Natural killer cell treated with Interleukin-12 subunit alpha and Interleukin-12 subunit beta and Interleukin-15 and Interleukin-18, amount 100 ng/mL, for 72 hours (primary cell): ENCODE measurements at regions not wholly inside any gene's neighbourhood (a gene's known extent, or its start where the extent isn't known, plus 50 kb on each side); places are given as distances from the start of the nearest gene placed in this dataset.
"Not testable (repeated sequence)": the region's sequence is repeated elsewhere in the genome, so short reads cannot be mapped to it uniquely, and the experiment has no call there.

Experiments
- ATAC-seq, 2 donors: fragments of 150-1000 bp; cut with Tn5 transposase in 1 of 2; sonication (Bioruptor Pico), chemical (Tn5 transposase) in 1 of 2; 2 replicates each; pipeline ENCODE4 v1.10.0; 2021
- DNase-seq: peaks from one replicate; pipeline ENCODE4 v3.0.0; 2022; ENCODE audit warnings: low spot score
- H3K27ac Mint-ChIP-seq, 2 donors: 1 replicate in 1 of 2; 2 replicates in 1 of 2; pipeline ENCODE4 v1.8.0; 2022; ENCODE audit warnings: mixed read lengths in 2 of 2, mild to moderate bottlenecking in 1 of 2, moderate library complexity in 1 of 2
- H3K27me3 Mint-ChIP-seq, 2 donors: 1 replicate in 1 of 2; 2 replicates in 1 of 2; pipeline ENCODE4 v1.8.0; 2022; ENCODE audit warnings: mixed read lengths in 2 of 2
- H3K36me3 Mint-ChIP-seq: one replicate; pipeline ENCODE4 v1.8.0; 2022; ENCODE audit warnings: mixed read lengths
- H3K4me1 Mint-ChIP-seq, 2 donors: 1 replicate in 1 of 2; 2 replicates in 1 of 2; pipeline ENCODE4 v1.8.0; 2022; ENCODE audit warnings: low read depth in 2 of 2, mixed read lengths in 2 of 2, mild to moderate bottlenecking in 1 of 2
- H3K4me3 Mint-ChIP-seq: one replicate; pipeline ENCODE4 v1.8.0; 2022; ENCODE audit warnings: mixed read lengths
- H3K9me3 Mint-ChIP-seq: 2 replicates; pipeline ENCODE4 v1.8.0; 2022; ENCODE audit warnings: mixed read lengths

- Mint-ChIP-seq H3K4me1 (no peaks in the 10 kb centered on the region), H3K4me3 (no peak overlapping the region), H3K36me3 (peaks cover 6% of the 10 kb centered on the region), H3K27ac (no peak overlapping the region), H3K27me3 (peaks cover 0 to 10% of the 10 kb centered on the region in 2 donors), H3K9me3 (peaks cover 5% of the 10 kb centered on the region)
- ATAC-seq (no peak), DNase-seq (no peak)
Observed at GRCh38 chr22:48307931-48308330, 1519.7 kb downstream of the BRD1 start.

GRCh38 chr22:48306785-48307510 lies 1520.7 kb downstream of the BRD1 start:
- no peak for DNase-seq
- ATAC-seq, result no peak
- no peaks in the 10 kb centered on the region for H3K4me1 Mint-ChIP-seq
- peaks cover 0 to 8% of the 10 kb centered on the region in 2 donors for H3K27me3 Mint-ChIP-seq
- H3K9me3 Mint-ChIP-seq, result peaks cover 5% of the 10 kb centered on the region
- no peak overlapping the region for H3K4me3 Mint-ChIP-seq
- no peak overlapping the region for H3K27ac Mint-ChIP-seq
- H3K36me3 Mint-ChIP-seq, result peaks cover 4% of the 10 kb centered on the region

GRCh38 chr22:48306284-48306683 lies 1521.4 kb downstream of the BRD1 start:
- ATAC-seq (no peak), DNase-seq (no peak)
- peaks cover 2% of the 10 kb centered on the region for H3K9me3 Mint-ChIP-seq
- no peak overlapping the region for H3K4me3 Mint-ChIP-seq
- peaks cover 0 to 5% of the 10 kb centered on the region in 2 donors for H3K27me3 Mint-ChIP-seq
- H3K36me3 Mint-ChIP-seq, result no peaks in the 10 kb centered on the region
- no peak overlapping the region for H3K27ac Mint-ChIP-seq
- H3K4me1 Mint-ChIP-seq, result no peaks in the 10 kb centered on the region

- Mint-ChIP-seq H3K4me3 (no peak overlapping the region), H3K4me1 (no peaks in the 10 kb centered on the region), H3K27me3 (peaks cover 0 to 5% of the 10 kb centered on the region in 2 donors), H3K9me3 (no peaks in the 10 kb centered on the region), H3K27ac (no peak overlapping the region), H3K36me3 (no peaks in the 10 kb centered on the region)
- DNase-seq, result no peak
- ATAC-seq, result no peak
Observed at GRCh38 chr22:48305726-48306235, 1521.9 kb downstream of the BRD1 start.

- no peaks in the 10 kb centered on the region for H3K9me3 Mint-ChIP-seq
- ATAC-seq (no peak), DNase-seq (no peak)
- no peaks in the 10 kb centered on the region for H3K4me1 Mint-ChIP-seq
- no peaks in the 10 kb centered on the region for H3K36me3 Mint-ChIP-seq
- peaks cover 0 to 8% of the 10 kb centered on the region in 2 donors for H3K27me3 Mint-ChIP-seq
- H3K27ac Mint-ChIP-seq, result no peak overlapping the region
- no peak overlapping the region for H3K4me3 Mint-ChIP-seq
Observed at GRCh38 chr22:48303369-48303725, 1524.3 kb downstream of the BRD1 start.

- Mint-ChIP-seq H3K9me3 (no peaks in the 10 kb centered on the region), H3K27me3 (peaks cover 0 to 8% of the 10 kb centered on the region in 2 donors), H3K4me3 (no peak overlapping the region), H3K4me1 (no peaks in the 10 kb centered on the region), H3K36me3 (no peaks in the 10 kb centered on the region), H3K27ac (no peak overlapping the region)
- ATAC-seq (no peak), DNase-seq (no peak)
Observed at GRCh38 chr22:48302657-48303368, 1524.9 kb downstream of the BRD1 start.

GRCh38 chr22:48301908-48302307 lies 1525.8 kb downstream of the BRD1 start:
- Mint-ChIP-seq H3K27ac (no peak overlapping the region), H3K27me3 (peaks cover 0 to 8% of the 10 kb centered on the region in 2 donors), H3K4me3 (no peak overlapping the region), H3K4me1 (no peaks in the 10 kb centered on the region), H3K36me3 (no peaks in the 10 kb centered on the region), H3K9me3 (no peaks in the 10 kb centered on the region)
- DNase-seq (no peak), ATAC-seq (no peak)

GRCh38 chr22:48301421-48301820 lies 1526.3 kb downstream of the BRD1 start:
- Mint-ChIP-seq H3K4me3 (no peak overlapping the region), H3K36me3 (no peaks in the 10 kb centered on the region), H3K27me3 (peaks cover 0 to 8% of the 10 kb centered on the region in 2 donors), H3K4me1 (no peaks in the 10 kb centered on the region), H3K27ac (no peak overlapping the region), H3K9me3 (no peaks in the 10 kb centered on the region)
- DNase-seq (no peak), ATAC-seq (no peak)

GRCh38 chr22:48300877-48301276 lies 1526.8 kb downstream of the BRD1 start:
- Mint-ChIP-seq H3K27ac (no peak overlapping the region), H3K36me3 (no peaks in the 10 kb centered on the region), H3K4me3 (no peak overlapping the region), H3K27me3 (peaks cover 0 to 8% of the 10 kb centered on the region in 2 donors), H3K4me1 (no peaks in the 10 kb centered on the region), H3K9me3 (no peaks in the 10 kb centered on the region)
- no peak for ATAC-seq
- no peak for DNase-seq

GRCh38 chr22:48299801-48300200 lies 1527.9 kb downstream of the BRD1 start:
- peaks cover 0 to 8% of the 10 kb centered on the region in 2 donors for H3K27me3 Mint-ChIP-seq
- no peak for DNase-seq

GRCh38 chr22:48299124-48299523 lies 1528.5 kb downstream of the BRD1 start:
- H3K4me3 Mint-ChIP-seq, result no peak overlapping the region
- peaks cover 0 to 6% of the 10 kb centered on the region in 2 donors for H3K27me3 Mint-ChIP-seq
- H3K27ac Mint-ChIP-seq, result no peak overlapping the region
- ATAC-seq (no peak), DNase-seq (no peak)
- no peaks in the 10 kb centered on the region for H3K4me1 Mint-ChIP-seq
- no peaks in the 10 kb centered on the region for H3K9me3 Mint-ChIP-seq
- no peaks in the 10 kb centered on the region for H3K36me3 Mint-ChIP-seq

More at GRCh38 chr22:48299801-48300200, 1527.9 kb downstream of the BRD1 start:
- Mint-ChIP-seq H3K9me3 (no peaks in the 10 kb centered on the region), H3K27ac (no peak overlapping the region), H3K36me3 (no peaks in the 10 kb centered on the region), H3K4me3 (no peak overlapping the region), H3K4me1 (no peaks in the 10 kb centered on the region)
- no peak for ATAC-seq

GRCh38 chr22:48297296-48297695 lies 1530.4 kb downstream of the BRD1 start:
- H3K9me3 Mint-ChIP-seq, result no peaks in the 10 kb centered on the region
- H3K27ac Mint-ChIP-seq, result no peak overlapping the region
- DNase-seq (no peak), ATAC-seq (no peak)
- no peaks in the 10 kb centered on the region for H3K36me3 Mint-ChIP-seq
- peaks cover 13% of the 10 kb centered on the region in 2 donors for H3K27me3 Mint-ChIP-seq
- no peak overlapping the region for H3K4me3 Mint-ChIP-seq
- peaks cover 0 to 5% of the 10 kb centered on the region in 2 donors for H3K4me1 Mint-ChIP-seq

GRCh38 chr22:48289954-48290353 lies 1527.5 kb downstream of the TBC1D22A start:
- not testable (repeated sequence) for H3K4me3 Mint-ChIP-seq, H3K9me3 Mint-ChIP-seq, H3K4me1 Mint-ChIP-seq, H3K36me3 Mint-ChIP-seq, H3K27ac Mint-ChIP-seq, ATAC-seq, DNase-seq
- H3K27me3 Mint-ChIP-seq, result peaks cover 27 to 52% of the 10 kb centered on the region in 2 donors

GRCh38 chr22:48288376-48288940 lies 1526.0 kb downstream of the TBC1D22A start:
- H3K9me3 Mint-ChIP-seq, result no peaks in the 10 kb centered on the region
- peaks cover 27 to 49% of the 10 kb centered on the region in 2 donors for H3K27me3 Mint-ChIP-seq
- ATAC-seq (no peak), DNase-seq (no peak)
- no peak overlapping the region for H3K27ac Mint-ChIP-seq
- H3K4me1 Mint-ChIP-seq, result peaks cover 0 to under 1% of the 10 kb centered on the region in 2 donors
- no peak overlapping the region for H3K4me3 Mint-ChIP-seq
- no peaks in the 10 kb centered on the region for H3K36me3 Mint-ChIP-seq
